HCT116 (cell line): ENCODE measurements at regions not wholly inside any gene's neighbourhood (a gene's known extent, or its start where the extent isn't known, plus 50 kb on each side); places are given as distances from the start of the nearest gene placed in this dataset.
"Not testable (repeated sequence)": the region's sequence is repeated elsewhere in the genome, so short reads cannot be mapped to it uniquely, and the experiment has no call there.

ENCODE experiments used
- CTCF ChIP-seq, 3 experiments: fragments of 200-600 bp in 1 of 3; sonication (generic) in 1 of 3; IDR thresholded peaks in 2 of 3; conservative IDR thresholded peaks in 1 of 3; 2 replicates each; pipeline ENCODE4 v1.5.1; 2012 to 2017; ENCODE audit warnings: low read depth in 2 of 3, low read length in 2 of 3, antibody characterized with exemption in 1 of 3, borderline replicate concordance in 1 of 3, control low read depth in 1 of 3, mild to moderate bottlenecking in 1 of 3, mixed read lengths in 1 of 3, mixed run types in 1 of 3, moderate library complexity in 1 of 3; ENCODE audit not compliant: insufficient read depth in 1 of 3
- EGR1 ChIP-seq: IDR thresholded peaks from 2 replicates; pipeline ENCODE4 v1.6.1; 2012; ENCODE audit warnings: low read depth
- ELF1 ChIP-seq: IDR thresholded peaks from 2 replicates; pipeline ENCODE4 v1.6.1; 2012; ENCODE audit warnings: low read depth, borderline replicate concordance
- EZH2 ChIP-seq: fragments of 200-600 bp; sonication (generic); IDR thresholded peaks from 2 replicates; pipeline ENCODE4 v1.6.1; 2017; ENCODE audit warnings: antibody characterized with exemption, mixed run types
- EZH2phosphoT487 ChIP-seq: fragments of 200-600 bp; IDR thresholded peaks from 2 replicates; pipeline ENCODE4 v1.6.1; 2018; ENCODE audit warnings: antibody characterized with exemption, borderline replicate concordance
- FOSL1 ChIP-seq: IDR thresholded peaks from 2 replicates; pipeline ENCODE4 v1.6.1; 2012; ENCODE audit warnings: low read depth
- JUND ChIP-seq: IDR thresholded peaks from 2 replicates; pipeline ENCODE4 v1.6.1; 2012
- MAX ChIP-seq: IDR thresholded peaks from 2 replicates; pipeline ENCODE4 v1.6.1; 2012
- POLR2A ChIP-seq: IDR thresholded peaks from 2 replicates; pipeline ENCODE4 v1.7.0; 2011; ENCODE audit warnings: borderline replicate concordance; ENCODE audit not compliant: insufficient read depth, insufficient read length; ENCODE audit errors: extremely low read depth
- POLR2AphosphoS5 ChIP-seq: IDR thresholded peaks from 2 replicates; pipeline ENCODE4 v1.6.1; 2011; ENCODE audit warnings: mild to moderate bottlenecking, low read depth, low read length, moderate library complexity
- RAD21 ChIP-seq: IDR thresholded peaks from 2 replicates; pipeline ENCODE4 v1.6.1; 2012; ENCODE audit warnings: low read depth, mild to moderate bottlenecking
- REST ChIP-seq: IDR thresholded peaks from 2 replicates; pipeline ENCODE4 v1.6.1; 2012; ENCODE audit warnings: low read depth
- SRF ChIP-seq: IDR thresholded peaks from 2 replicates; pipeline ENCODE4 v1.6.1; 2012; ENCODE audit warnings: low read depth

- TF ChIP-seq CTCF (IDR thresholded peaks at IDR 0.05 in 2 of 3, conservative IDR thresholded peaks at IDR 0.05 in 1 of 3; ENCODE audit: borderline replicate concordance in 1 of 3, insufficient read depth in 1 of 3, low read depth in 2 of 3, low read length in 2 of 3); REST; MAX; JUND; RAD21; FOSL1; EZH2; EGR1; POLR2A; EZH2phosphoT487; SRF; POLR2AphosphoS5; ELF1: not testable (repeated sequence)
Observed at GRCh38 chr2:136312568-136312967, 194.6 kb upstream of the CXCR4 start.
